ENCODE measurements at regions not wholly inside any gene's neighbourhood (a gene's known extent, or its start where the extent isn't known, plus 50 kb on each side); places are given as distances from the start of the nearest gene placed in this dataset.

GRCh38 chr6:125421836-125422235 lies 120.1 kb upstream of the HDDC2 start:
- Histone ChIP-seq H2BK120ac (replicated peaks; ENCODE audit: low read depth, low read length) (no peak overlapping the region), H3K9ac (replicated peaks in 1 of 4; ENCODE audit: extremely low read depth in 1 of 4, low read depth in 3 of 4, low read length in 3 of 4) (peak overlapping the region in 1 of 4 experiments; percentile 8; a peak in 2 of 7 replicates), H3K4me2 (ENCODE audit: insufficient read depth in 1 of 2, low read depth in 2 of 2, low read length in 2 of 2) (peak overlapping the region; percentile 6 to 55; a peak in 3 of 4 replicates)
- no peak for TF ChIP-seq FOSL1 (IDR thresholded peaks at IDR 0.05; ENCODE audit: insufficient read depth, low read depth, low read length)
- no peak for TF ChIP-seq ATF2 (IDR thresholded peaks at IDR 0.05; ENCODE audit: low read length)
- TF ChIP-seq RAD21 (IDR thresholded peaks at IDR 0.05 in 1 of 2, conservative IDR thresholded peaks at IDR 0.05 in 1 of 2; ENCODE audit: low read depth in 2 of 2, low read length in 2 of 2): no peak; a peak in 1 of 4 replicates
- no peak for TF ChIP-seq SP2 (IDR thresholded peaks at IDR 0.05; ENCODE audit: low read length)
- no peak for TF ChIP-seq TCF12 (IDR thresholded peaks at IDR 0.05; ENCODE audit: low read depth, low read length)
- 0 out of 2 replicates have a peak, but pooled peaks have one; percentile 51 for TF ChIP-seq MAX (IDR thresholded peaks at IDR 0.05)
- no peak for TF ChIP-seq PHF8 (conservative IDR thresholded peaks at IDR 0.05; ENCODE audit: low read depth, low read length)
- TF ChIP-seq ASH2L (IDR thresholded peaks at IDR 0.05; ENCODE audit: low read length): peak; percentile 76
- no peak for TF ChIP-seq E2F6 (IDR thresholded peaks at IDR 0.05)
- no peak for TF ChIP-seq POU5F1 (IDR thresholded peaks at IDR 0.05; ENCODE audit: low read depth, low read length)
- 0 out of 2 replicates have a peak, but pooled peaks have one; percentile 12 for TF ChIP-seq YY1 (IDR thresholded peaks at IDR 0.05; ENCODE audit: low read depth, low read length)

More at GRCh38 chr6:125421836-125422235, 120.1 kb upstream of the HDDC2 start:
- Histone ChIP-seq H2BK5ac (ENCODE audit: low read depth, low read length) (peak overlapping the region; percentile 78), H3K4ac (replicated peaks; ENCODE audit: insufficient read length, low read depth, low read length) (no peak overlapping the region), H3K4me3 (ENCODE audit: extremely low read depth in 1 of 4, insufficient read depth in 2 of 4, low read depth in 3 of 4, low read length in 4 of 4) (peak overlapping the region in 2 of 4 experiments; percentile 16 to 29; a peak in 3 of 8 replicates), H3K36me3 (ENCODE audit: control insufficient read depth in 2 of 4, insufficient read depth in 4 of 4, low read length in 3 of 4) (no peaks in the 10 kb centered on the region), H3K27ac (ENCODE audit: low read depth, low read length) (peak overlapping the region; percentile 26; the same call in 1 of the 2 replicates), H4K20me1 (replicated peaks in 1 of 2; ENCODE audit: control insufficient read depth in 1 of 2, insufficient read depth in 2 of 2, low read length in 2 of 2) (no peaks in the 10 kb centered on the region), H4K91ac (replicated peaks; ENCODE audit: insufficient read length, low read length) (peak overlapping the region; percentile 77), H3K27me3 (replicated peaks in 1 of 4; ENCODE audit: control insufficient read depth in 3 of 4, extremely low read depth in 1 of 4, insufficient read depth in 3 of 4, low read length in 3 of 4) (no peaks in the 10 kb centered on the region), H3K4me1 (replicated peaks in 1 of 4; ENCODE audit: control insufficient read depth in 3 of 4, insufficient read depth in 4 of 4, low read length in 3 of 4) (peaks cover 0 to 16% (median 6%) of the 10 kb centered on the region in 4 experiments; a peak in 4 of 7 replicates), H3K18ac (ENCODE audit: extremely low read depth, low read length) (peak overlapping the region; percentile 40), H3K23me2 (ENCODE audit: low read depth, low read length) (no peaks in the 10 kb centered on the region), H3K14ac (ENCODE audit: insufficient read length) (no peak overlapping the region), H3K56ac (replicated peaks; ENCODE audit: insufficient read length, low read depth, low read length) (no peak overlapping the region), H2BK12ac (ENCODE audit: low read depth, low read length) (peak overlapping the region; percentile 51), H3K79me2 (ENCODE audit: control insufficient read depth in 1 of 2, insufficient read depth in 2 of 2, low read length in 2 of 2) (no peaks in the 10 kb centered on the region), H2AFZ (ENCODE audit: low read length) (peak overlapping the region; percentile 47), H2AK5ac (ENCODE audit: low read depth, low read length) (no peak overlapping the region), H2BK20ac (ENCODE audit: low read length) (peak overlapping the region; percentile 73; the same call in 1 of the 2 replicates), H3K23ac (ENCODE audit: insufficient read length) (no peak overlapping the region), H4K5ac (ENCODE audit: insufficient read length, low read depth, low read length) (peak overlapping the region; percentile 25), H4K8ac (ENCODE audit: extremely low read depth, insufficient read depth, low read length) (peak overlapping the region; percentile 41), H3K9me3 (ENCODE audit: insufficient read depth in 2 of 2, low read depth in 1 of 2, low read length in 1 of 2) (no peaks in the 10 kb centered on the region), H2BK15ac (ENCODE audit: low read length) (no peak overlapping the region), H3K79me1 (ENCODE audit: low read depth, low read length) (no peaks in the 10 kb centered on the region)
- CTCF ChIA-PET (ENCODE audit: partially characterized antibody): interaction anchor here (0.6 to 1.7 kb wide), 4 partner anchors 9 to 166 kb away, joined by 3 read pairs; no protein-coding TSS in a partner anchor
- DNase-seq (ENCODE audit: low read depth in 1 of 2, low spot score in 2 of 2) (peak; percentile 34 to 63), FAIRE-seq (no peak)
- WGBS, 2 experiments (ENCODE audit: extremely low coverage in 1 of 2, insufficient coverage in 1 of 2, insufficient read length in 1 of 2, insufficient replicate concordance in 2 of 2, low coverage in 1 of 2, low lambda C conversion rate in 2 of 2, missing lambda C conversion rate in 1 of 2): 17% methylated on average over 9 of the region's 9 CpGs; no CpG with 5 or more reads in 1 of the 2 experiments
- POLR2A ChIA-PET (ENCODE audit: partially characterized antibody): interaction anchor here (1.6 kb wide), 1 partner anchor 23 kb away, joined by 3 read pairs; no protein-coding TSS in a partner anchor

Measured in H1 (cell line).